ENCODE measurements at regions not wholly inside any gene's neighbourhood (a gene's known extent, or its start where the extent isn't known, plus 50 kb on each side); places are given as distances from the start of the nearest gene placed in this dataset.
"Not testable (repeated sequence)": the region's sequence is repeated elsewhere in the genome, so short reads cannot be mapped to it uniquely, and the experiment has no call there.

GRCh38 chr10:94149702-94150101, 156.0 kb downstream of the PLCE1 start:
- no peak for DNase-seq (ENCODE audit: low read depth)
- H3K4me3 ChIP-seq (ENCODE audit: low read depth, low read length): no peak overlapping the region
- no peak for TF ChIP-seq CTCF (IDR thresholded peaks at IDR 0.05; ENCODE audit: insufficient read depth, low read depth, low read length, missing control alignments)

- H3K4me3 ChIP-seq (ENCODE audit: low read depth, low read length): no peak overlapping the region
- no peak for TF ChIP-seq CTCF (IDR thresholded peaks at IDR 0.05; ENCODE audit: insufficient read depth, low read depth, low read length, missing control alignments)
- DNase-seq (ENCODE audit: low read depth): no peak
Measured at GRCh38 chr10:94150541-94151184, 156.9 kb downstream of the PLCE1 start.

- no peak overlapping the region for H3K4me3 ChIP-seq (ENCODE audit: low read depth, low read length)
- DNase-seq (ENCODE audit: low read depth): no peak
- TF ChIP-seq CTCF (IDR thresholded peaks at IDR 0.05; ENCODE audit: insufficient read depth, low read depth, low read length, missing control alignments): no peak
Measured at GRCh38 chr10:94155722-94156271, 162.1 kb downstream of the PLCE1 start.

- no peak for TF ChIP-seq CTCF (IDR thresholded peaks at IDR 0.05; ENCODE audit: insufficient read depth, low read depth, low read length, missing control alignments)
- no peak overlapping the region for H3K4me3 ChIP-seq (ENCODE audit: low read depth, low read length)
- no peak for DNase-seq (ENCODE audit: low read depth)
Measured at GRCh38 chr10:94156453-94156852, 162.7 kb downstream of the PLCE1 start.

- DNase-seq (ENCODE audit: low read depth); H3K4me3 ChIP-seq (ENCODE audit: low read depth, low read length): not testable (repeated sequence)
Measured at GRCh38 chr10:94165158-94165611, 171.5 kb downstream of the PLCE1 start.

GRCh38 chr10:94172332-94172731, 178.6 kb downstream of the PLCE1 start:
- no peak overlapping the region for H3K4me3 ChIP-seq (ENCODE audit: low read depth, low read length)
- DNase-seq (ENCODE audit: low read depth): no peak
- no peak for TF ChIP-seq CTCF (IDR thresholded peaks at IDR 0.05; ENCODE audit: insufficient read depth, low read depth, low read length, missing control alignments)

GRCh38 chr10:94173594-94173993, 179.9 kb downstream of the PLCE1 start:
- no peak overlapping the region for H3K4me3 ChIP-seq (ENCODE audit: low read depth, low read length)
- TF ChIP-seq CTCF (IDR thresholded peaks at IDR 0.05; ENCODE audit: insufficient read depth, low read depth, low read length, missing control alignments): no peak
- DNase-seq (ENCODE audit: low read depth): no peak
